ENCODE measurements at regions not wholly inside any gene's neighbourhood (a gene's known extent, or its start where the extent isn't known, plus 50 kb on each side); places are given as distances from the start of the nearest gene placed in this dataset.

GRCh38 chr4:18798123-18798522, 776.6 kb upstream of the LCORL start:
- H3K27ac ChIP-seq = no peak overlapping the region
- H3K4me2 ChIP-seq = no peak overlapping the region
- H3K36me3 ChIP-seq (ENCODE audit: low read depth) = no peaks in the 10 kb centered on the region
- BruUV-seq (replicated peaks) = no TSS peak
- H3K4me3 ChIP-seq = no peak overlapping the region
- H3K4me1 ChIP-seq (replicated peaks; ENCODE audit: insufficient read depth) = no peaks in the 10 kb centered on the region
- TF ChIP-seq, protein P1, sequence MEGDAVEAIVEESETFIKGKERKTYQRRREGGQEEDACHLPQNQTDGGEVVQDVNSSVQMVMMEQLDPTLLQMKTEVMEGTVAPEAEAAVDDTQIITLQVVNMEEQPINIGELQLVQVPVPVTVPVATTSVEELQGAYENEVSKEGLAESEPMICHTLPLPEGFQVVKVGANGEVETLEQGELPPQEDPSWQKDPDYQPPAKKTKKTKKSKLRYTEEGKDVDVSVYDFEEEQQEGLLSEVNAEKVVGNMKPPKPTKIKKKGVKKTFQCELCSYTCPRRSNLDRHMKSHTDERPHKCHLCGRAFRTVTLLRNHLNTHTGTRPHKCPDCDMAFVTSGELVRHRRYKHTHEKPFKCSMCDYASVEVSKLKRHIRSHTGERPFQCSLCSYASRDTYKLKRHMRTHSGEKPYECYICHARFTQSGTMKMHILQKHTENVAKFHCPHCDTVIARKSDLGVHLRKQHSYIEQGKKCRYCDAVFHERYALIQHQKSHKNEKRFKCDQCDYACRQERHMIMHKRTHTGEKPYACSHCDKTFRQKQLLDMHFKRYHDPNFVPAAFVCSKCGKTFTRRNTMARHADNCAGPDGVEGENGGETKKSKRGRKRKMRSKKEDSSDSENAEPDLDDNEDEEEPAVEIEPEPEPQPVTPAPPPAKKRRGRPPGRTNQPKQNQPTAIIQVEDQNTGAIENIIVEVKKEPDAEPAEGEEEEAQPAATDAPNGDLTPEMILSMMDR (conservative IDR thresholded peaks at IDR 0.05) = no peak
- no peak for TF ChIP-seq EZH2 (IDR thresholded peaks at IDR 0.05; ENCODE audit: low read depth)
- no peaks in the 10 kb centered on the region for H3K9me3 ChIP-seq (ENCODE audit: insufficient read depth, low read depth)
- H3F3A ChIP-seq (ENCODE audit: insufficient read depth, low read depth) = no peaks in the 10 kb centered on the region
- H2AFZ ChIP-seq = no peak overlapping the region
- CTCF ChIA-PET = no interaction called here
- intact Hi-C loops (cut with micrococcal nuclease; ENCODE audit: unreplicated experiment) = no loop called here
- no peak for DNase-seq
- POLR2A ChIA-PET (ENCODE audit: unreplicated experiment) = no interaction called here
- no peaks in the 10 kb centered on the region for H4K20me1 ChIP-seq (ENCODE audit: insufficient read depth)
- H3K9me2 ChIP-seq (ENCODE audit: insufficient read depth) = no peaks in the 10 kb centered on the region
- no peaks in the 10 kb centered on the region for H3K79me2 ChIP-seq (ENCODE audit: low read depth)
- H3K27me3 ChIP-seq (ENCODE audit: insufficient read depth, low read depth) = no peaks in the 10 kb centered on the region

GRCh38 chr4:18795794-18796193, 774.2 kb upstream of the LCORL start:
- H3K4me1 ChIP-seq (replicated peaks; ENCODE audit: insufficient read depth) = no peaks in the 10 kb centered on the region
- H3K4me2 ChIP-seq = no peak overlapping the region
- H4K20me1 ChIP-seq (ENCODE audit: insufficient read depth) = no peaks in the 10 kb centered on the region
- H2AFZ ChIP-seq = no peak overlapping the region
- H3K27me3 ChIP-seq (ENCODE audit: insufficient read depth, low read depth) = no peaks in the 10 kb centered on the region
- no peaks in the 10 kb centered on the region for H3K9me3 ChIP-seq (ENCODE audit: insufficient read depth, low read depth)
- CTCF ChIA-PET = no interaction called here
- no peak overlapping the region for H3K4me3 ChIP-seq
- POLR2A ChIA-PET (ENCODE audit: unreplicated experiment) = no interaction called here
- no peak for DNase-seq
- TF ChIP-seq, protein P1 (conservative IDR thresholded peaks at IDR 0.05) = no peak
- H3K36me3 ChIP-seq (ENCODE audit: low read depth) = no peaks in the 10 kb centered on the region
- intact Hi-C loops (cut with micrococcal nuclease; ENCODE audit: unreplicated experiment) = no loop called here
- H3K27ac ChIP-seq = no peak overlapping the region
- H3K79me2 ChIP-seq (ENCODE audit: low read depth) = no peaks in the 10 kb centered on the region
- H3K9me2 ChIP-seq (ENCODE audit: insufficient read depth) = no peaks in the 10 kb centered on the region
- no TSS peak for BruUV-seq (replicated peaks)
- no peaks in the 10 kb centered on the region for H3F3A ChIP-seq (ENCODE audit: insufficient read depth, low read depth)

GRCh38 chr4:18777190-18777930, 755.8 kb upstream of the LCORL start:
- TF ChIP-seq EZH2 (IDR thresholded peaks at IDR 0.05; ENCODE audit: low read depth) = no peak
- TF ChIP-seq, protein P1 (conservative IDR thresholded peaks at IDR 0.05) = no peak
- intact Hi-C loops (cut with micrococcal nuclease; ENCODE audit: unreplicated experiment) = no loop called here
- H3K27me3 ChIP-seq (ENCODE audit: insufficient read depth, low read depth) = no peaks in the 10 kb centered on the region
- no peak overlapping the region for H3K4me2 ChIP-seq
- no peak overlapping the region for H3K4me3 ChIP-seq
- H3K79me2 ChIP-seq (ENCODE audit: low read depth) = no peaks in the 10 kb centered on the region
- DNase-seq = no peak
- no peaks in the 10 kb centered on the region for H3K36me3 ChIP-seq (ENCODE audit: low read depth)
- no peaks in the 10 kb centered on the region for H4K20me1 ChIP-seq (ENCODE audit: insufficient read depth)
- H3F3A ChIP-seq (ENCODE audit: insufficient read depth, low read depth) = no peaks in the 10 kb centered on the region
- H2AFZ ChIP-seq = no peak overlapping the region
- no peak overlapping the region for H3K27ac ChIP-seq
- no peaks in the 10 kb centered on the region for H3K4me1 ChIP-seq (replicated peaks; ENCODE audit: insufficient read depth)
- H3K9me3 ChIP-seq (ENCODE audit: insufficient read depth, low read depth) = no peaks in the 10 kb centered on the region
- ChIA-PET CTCF (no interaction called here), POLR2A (ENCODE audit: unreplicated experiment) (no interaction called here)
- no peaks in the 10 kb centered on the region for H3K9me2 ChIP-seq (ENCODE audit: insufficient read depth)
- no TSS peak for BruUV-seq (replicated peaks)

All from PC-9 (cell line).